Fibroblast of the conjunctiva (primary cell): ENCODE measurements at regions not wholly inside any gene's neighbourhood (a gene's known extent, or its start where the extent isn't known, plus 50 kb on each side); places are given as distances from the start of the nearest gene placed in this dataset.
"Not testable (repeated sequence)": the region's sequence is repeated elsewhere in the genome, so short reads cannot be mapped to it uniquely, and the experiment has no call there.

ENCODE experiments used
- DNase-seq: peaks from one replicate; pipeline ENCODE4 v3.0.0-alpha.2; 2010; ENCODE audit warnings: low read depth

DNA sequence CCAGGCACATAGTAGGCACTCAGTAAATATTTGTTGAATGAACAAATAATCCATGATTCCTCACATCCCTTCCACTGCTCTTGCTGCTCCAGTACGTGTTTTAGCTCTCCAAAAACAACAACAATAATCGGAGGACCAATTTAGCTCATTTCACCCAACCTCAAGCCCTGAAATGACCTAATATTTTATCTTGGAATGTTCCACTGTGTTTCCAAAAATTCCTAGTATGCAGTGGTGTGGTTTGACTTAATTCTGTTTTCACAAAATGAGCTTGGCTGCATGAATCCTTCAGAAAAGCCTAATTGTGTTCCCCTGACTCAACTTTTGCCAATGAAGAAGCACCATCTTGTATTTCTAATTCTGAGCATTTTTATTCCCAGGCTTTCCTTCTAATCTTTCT, 168.0 kb upstream of the PHACTR1 start:
- DNase-seq = no peak

GRCh38 chr6:12549445-12549844, 167.1 kb upstream of the PHACTR1 start:
- DNase-seq = not testable (repeated sequence)

GRCh38 chr6:12554820-12555219, 161.7 kb upstream of the PHACTR1 start:
- not testable (repeated sequence) for DNase-seq

DNA sequence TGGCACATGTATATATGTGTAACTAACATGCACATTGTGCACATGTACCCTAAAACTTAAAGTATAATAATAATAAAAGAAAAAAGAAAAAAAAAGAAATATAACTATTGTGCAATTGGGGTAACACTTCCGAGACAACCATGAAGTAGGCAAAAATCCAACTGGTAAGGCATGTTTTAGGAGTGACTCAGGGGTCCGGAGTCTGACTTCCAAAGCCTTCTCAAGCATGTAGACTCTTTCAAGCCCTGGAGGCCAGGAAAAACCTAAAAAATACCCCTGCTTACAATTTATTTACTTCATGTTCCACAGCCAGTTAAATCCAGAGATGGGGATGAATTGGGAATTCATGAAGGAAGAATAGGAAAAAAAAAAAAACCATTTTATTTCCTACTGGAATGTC, 161.3 kb upstream of the PHACTR1 start:
- no peak for DNase-seq

DNA sequence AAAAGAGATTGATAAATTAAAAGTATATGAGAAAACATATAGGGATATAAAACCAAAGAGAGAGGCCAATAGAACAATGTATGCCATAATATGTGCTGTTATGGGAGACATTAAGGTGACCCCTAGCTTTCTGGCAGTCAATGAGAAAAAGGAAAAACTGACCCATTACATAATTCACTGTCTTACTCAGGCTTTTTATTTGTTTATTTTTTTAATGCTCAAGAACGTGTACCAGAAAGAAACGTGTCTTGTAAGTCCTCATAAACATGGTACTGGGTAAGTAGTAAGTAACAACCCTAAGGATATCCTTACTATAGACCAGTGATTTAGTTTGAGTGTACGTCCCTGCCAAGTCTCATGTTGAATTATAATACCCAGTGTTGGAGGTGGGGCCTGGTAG, 160.8 kb upstream of the PHACTR1 start:
- no peak for DNase-seq

DNA sequence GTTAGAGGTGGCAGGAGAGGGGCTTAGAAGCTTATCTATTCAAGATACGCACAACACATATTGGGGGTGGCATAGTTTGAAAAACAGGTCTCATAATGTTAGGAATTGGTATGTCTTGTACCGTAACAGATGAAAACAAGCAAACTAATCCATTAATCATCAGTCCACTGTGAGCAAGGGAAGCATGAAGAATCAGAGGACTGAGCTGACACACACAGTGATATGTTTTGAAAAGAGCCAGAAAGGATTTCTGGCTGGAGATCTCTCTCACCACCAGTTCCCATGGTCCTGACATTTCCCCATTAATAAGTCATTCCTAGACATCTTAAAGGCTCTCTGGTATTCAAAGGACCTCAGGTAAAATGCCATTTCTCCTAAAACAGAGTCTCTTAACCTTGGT, 158.8 kb upstream of the PHACTR1 start:
- no peak for DNase-seq

DNA sequence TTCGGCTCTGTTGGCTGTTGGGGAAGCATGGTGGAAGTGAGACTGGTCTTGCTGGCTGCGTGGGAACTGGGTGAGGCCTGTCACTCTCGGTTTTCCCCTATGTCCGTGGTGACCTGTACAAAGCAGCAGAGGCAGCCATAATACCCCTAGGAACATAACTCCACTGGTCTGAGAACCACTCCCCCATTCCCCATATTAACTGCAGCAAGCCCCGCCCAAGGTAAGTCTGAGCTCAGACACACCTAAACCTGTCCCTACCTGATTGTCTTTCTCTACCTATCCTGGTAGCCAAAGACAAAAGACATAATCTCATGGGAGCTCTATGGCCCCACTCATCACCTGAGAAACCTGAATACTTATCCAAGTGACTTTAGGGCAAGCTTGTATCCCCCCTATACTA, 156.3 kb upstream of the PHACTR1 start:
- DNase-seq = no peak

DNA sequence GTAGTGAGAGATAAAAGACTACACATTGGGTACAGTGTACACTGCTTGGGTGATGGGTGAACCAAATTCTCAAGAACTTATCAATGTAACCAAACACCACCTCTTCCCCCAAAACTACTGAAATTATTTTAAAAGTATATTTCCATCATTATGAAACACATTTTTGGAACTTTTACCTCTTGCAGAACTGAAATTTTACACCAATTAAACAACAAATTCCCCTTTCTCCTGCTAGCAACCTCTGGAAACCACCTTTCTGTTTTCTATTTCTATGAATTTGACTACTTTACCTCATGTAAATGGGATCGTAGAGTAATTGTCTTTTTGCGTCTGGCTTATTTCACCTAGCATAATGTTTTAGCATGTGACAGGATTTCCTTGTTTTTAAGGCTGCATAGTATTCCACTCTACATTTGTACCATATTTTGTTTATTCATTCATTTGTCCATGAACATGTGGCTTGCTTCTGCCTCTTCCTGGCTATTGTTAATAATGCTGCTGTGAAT, 149.9 kb upstream of the PHACTR1 start:
- DNase-seq = no peak

DNA sequence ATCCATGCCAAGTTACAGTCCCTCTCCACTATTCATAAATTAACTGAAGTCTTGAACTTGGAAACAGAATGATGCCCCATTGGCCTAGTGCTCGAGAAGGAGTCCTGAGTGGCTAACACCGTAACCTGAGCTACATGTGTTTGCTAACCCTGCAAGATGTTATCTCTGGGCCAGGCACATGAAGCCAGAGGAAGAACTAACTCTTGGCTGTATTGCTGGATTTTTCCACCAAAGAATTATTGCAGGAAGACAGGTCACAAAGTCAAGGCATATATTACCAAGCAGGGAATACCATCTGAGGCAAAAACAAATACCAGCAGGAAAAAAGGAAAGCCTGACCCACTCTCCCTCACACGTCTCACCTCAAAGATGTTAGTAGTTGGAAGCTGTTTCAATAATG, 148.9 kb upstream of the PHACTR1 start:
- no peak for DNase-seq

DNA sequence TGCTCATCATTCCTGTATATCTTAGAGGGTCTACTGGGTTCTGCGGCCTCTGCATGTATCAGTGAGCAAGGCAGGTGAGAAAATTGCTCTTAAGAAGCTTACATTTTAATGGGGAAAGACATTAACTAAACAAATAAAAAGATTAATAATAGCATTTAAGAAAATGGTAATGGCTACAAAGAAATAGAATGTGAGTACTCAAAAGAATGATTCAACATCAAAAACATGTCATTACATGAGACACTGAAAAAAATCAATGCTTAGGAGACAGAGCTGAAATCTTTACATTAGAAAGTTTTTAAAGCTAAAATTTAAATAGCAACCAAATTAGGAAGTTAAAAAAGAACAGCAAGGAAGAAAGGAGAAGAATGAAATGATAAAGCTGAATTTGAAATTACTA, 146.9 kb upstream of the PHACTR1 start:
- no peak for DNase-seq

- no peak for DNase-seq
Measured at GRCh38 chr6:12570461-12571030, 146.0 kb upstream of the PHACTR1 start.

GRCh38 chr6:12572896-12573827, 143.4 kb upstream of the PHACTR1 start:
- DNase-seq = peak; percentile 21

DNA sequence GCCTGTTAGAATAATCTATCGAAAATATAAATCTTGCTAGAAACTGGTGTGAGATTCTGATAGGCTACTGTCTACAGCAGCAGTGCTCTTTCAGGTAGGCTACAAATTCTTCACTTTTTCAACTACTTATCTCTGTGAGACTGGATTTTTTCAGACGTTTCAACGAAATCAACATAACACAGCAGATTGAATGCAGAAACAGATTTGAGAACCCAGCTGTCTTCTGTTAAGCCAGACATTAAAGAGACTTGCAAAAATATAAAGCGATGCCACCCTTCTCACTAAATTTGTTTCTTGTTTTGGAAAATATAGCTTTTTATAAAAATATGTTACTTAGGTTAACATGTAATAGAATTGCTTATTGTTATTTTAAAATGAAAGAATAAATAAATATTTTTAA, 140.6 kb upstream of the PHACTR1 start:
- DNase-seq = no peak

DNA sequence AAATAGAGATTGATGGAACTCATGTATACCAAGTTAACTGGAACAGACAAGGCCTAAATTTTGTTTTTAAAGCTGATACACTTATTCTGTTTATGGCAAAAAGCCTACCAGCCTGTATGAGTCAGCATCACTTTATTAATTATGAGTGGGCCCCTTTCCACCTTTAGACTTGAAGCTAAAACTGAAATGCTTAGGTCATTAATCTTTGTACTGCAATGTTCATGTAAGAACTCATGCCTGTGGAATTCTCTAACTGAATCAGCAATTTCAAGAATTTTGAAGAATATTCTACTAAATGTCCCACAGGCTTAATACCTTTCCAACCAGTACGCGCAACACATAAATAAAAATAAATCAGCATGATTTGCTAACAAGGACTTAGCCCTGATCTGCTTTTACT, 140.2 kb upstream of the PHACTR1 start:
- peak; percentile 12 for DNase-seq

DNA sequence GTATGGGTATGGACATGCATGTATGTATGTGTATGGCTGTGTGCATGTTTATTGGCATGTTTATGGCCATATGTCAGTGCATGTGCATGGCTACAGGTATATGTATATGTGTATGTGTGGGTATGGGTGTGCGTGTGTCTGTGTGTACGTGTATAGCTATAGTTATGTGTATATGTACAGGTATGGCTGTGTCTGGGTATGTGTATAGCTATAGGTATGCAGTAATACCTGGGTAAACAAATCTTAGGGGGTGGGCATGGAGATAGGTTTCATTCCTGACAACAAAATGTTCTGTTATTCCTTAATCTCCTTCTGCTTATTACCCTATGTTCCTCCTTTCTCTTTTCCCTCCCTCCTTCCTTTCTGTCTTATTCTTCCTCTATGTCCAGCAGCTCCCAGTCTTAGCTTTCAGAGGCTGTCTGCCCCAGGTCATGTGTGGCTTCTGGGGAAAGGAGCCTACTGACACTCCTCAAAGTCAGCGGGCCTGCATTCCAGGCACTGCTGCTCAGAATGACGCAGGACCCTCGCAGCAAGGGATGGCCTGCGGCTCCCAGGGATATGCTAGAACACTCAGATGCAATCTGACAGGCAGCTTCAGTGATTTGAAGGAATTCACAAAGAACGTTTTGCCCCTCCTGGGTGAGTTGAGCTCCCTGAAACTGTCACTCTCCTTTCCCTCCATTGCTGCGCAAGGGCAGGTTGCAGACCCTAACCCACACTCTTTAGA, 139.3 kb upstream of the PHACTR1 start:
- no peak for DNase-seq

DNA sequence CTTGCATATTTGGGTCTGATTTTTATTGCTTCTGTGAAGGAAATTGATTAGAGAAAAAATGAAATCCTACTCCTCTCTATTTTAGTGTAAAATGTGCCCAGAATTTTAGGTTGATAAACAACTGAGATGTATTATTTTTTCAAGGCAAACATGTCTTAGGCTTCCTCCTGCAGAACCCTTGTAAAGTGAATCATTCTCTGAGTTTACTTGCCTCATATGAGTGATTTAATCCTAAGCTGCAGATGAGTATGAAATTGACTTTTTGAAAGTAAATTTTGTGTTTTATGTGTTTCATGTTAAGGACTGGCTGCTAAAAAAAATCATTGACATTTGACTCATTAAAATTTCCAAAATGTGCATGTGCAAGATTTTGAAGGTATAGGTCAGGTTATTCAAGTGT, 138.5 kb upstream of the PHACTR1 start:
- DNase-seq = no peak

DNA sequence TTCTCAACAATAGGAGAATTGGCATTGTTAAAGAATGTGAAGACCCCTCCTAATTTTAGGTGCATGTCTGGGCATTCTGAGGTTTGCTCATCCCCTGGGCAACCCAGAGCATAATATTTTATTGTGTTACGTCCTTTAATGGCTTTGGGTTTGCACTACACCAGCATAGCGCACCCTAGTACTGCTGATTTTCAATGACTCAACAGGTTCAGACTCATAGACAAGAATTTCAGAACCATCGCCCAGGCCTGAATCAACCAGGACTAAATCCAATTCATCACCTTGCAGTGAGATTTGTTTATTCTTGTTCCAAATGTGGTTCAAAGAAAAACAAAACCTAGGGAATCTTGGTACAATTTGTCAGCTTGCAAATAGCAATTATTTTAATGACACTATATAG, 137.8 kb upstream of the PHACTR1 start:
- DNase-seq = no peak

DNA sequence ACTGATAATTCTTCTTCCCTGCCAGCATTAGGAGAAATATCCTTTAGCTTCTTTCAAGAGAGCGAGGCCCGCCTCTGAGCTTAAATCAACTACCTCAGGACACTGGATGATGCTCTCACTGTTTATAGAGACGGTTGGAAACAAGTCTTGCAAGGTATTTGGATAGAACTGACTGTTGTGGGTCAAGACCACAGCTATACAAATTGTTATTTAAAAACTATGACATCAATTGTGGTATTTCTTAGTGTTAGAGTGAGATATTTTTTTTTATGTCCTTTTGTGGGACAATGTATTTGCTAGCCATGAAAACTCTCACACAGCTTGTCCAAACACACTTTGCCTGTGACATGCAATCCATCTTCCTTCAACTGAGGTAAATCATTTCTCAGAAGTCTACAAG, 136.3 kb upstream of the PHACTR1 start:
- no peak for DNase-seq

DNA sequence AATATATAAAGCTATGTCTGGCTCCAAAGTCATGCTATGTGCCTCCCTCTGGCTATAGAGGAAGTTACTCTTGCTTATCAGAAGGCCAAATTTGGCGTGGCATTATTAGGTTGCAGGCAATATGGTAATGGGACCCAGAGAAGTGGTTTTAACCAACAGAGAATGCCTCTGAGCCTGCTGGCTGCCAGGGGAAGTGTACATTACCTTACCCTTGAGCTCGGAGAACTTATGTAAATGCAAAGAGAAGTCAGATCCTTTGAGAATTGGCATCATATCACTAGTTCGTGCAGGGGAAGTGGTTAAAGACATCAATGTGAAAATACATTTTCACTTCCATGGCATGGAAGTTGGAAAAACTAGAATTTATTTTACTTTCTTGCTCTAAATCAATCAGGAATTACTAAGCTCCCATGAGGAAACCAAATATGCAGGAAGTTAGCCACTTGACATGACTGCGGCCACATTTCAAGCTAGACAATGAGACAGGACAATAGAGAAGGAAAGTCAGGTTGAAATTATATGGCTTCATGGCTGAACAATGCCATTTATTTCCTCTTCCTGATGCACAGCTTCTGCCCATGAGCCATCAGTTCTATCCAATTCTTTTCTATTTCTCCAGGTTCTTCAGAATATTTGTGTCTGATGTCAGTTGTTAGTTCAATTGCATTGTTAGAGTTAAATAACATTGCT, 134.0 kb upstream of the PHACTR1 start:
- no peak for DNase-seq

GRCh38 chr6:12584631-12585405, 131.7 kb upstream of the PHACTR1 start:
- DNase-seq = no peak

GRCh38 chr6:12585497-12585958, 131.0 kb upstream of the PHACTR1 start:
- no peak for DNase-seq
